SK-N-MC (cell line): ENCODE measurements at regions not wholly inside any gene's neighbourhood (a gene's known extent, or its start where the extent isn't known, plus 50 kb on each side); places are given as distances from the start of the nearest gene placed in this dataset.

ENCODE experiments used
- DNase-seq: peaks from one replicate; pipeline ENCODE4 v3.0.0-alpha.2; 2011; ENCODE audit warnings: low read depth, low spot score
- H3K27ac ChIP-seq: fragments of 200-600 bp; sonication (generic); 2 replicates; pipeline ENCODE4 v1.5.1; 2016; ENCODE audit warnings: mixed run types
- H3K36me3 ChIP-seq: fragments of 200-600 bp; sonication (generic); 2 replicates; pipeline ENCODE4 v1.6.1; 2017; ENCODE audit warnings: antibody characterized with exemption, low read length, mixed read lengths; ENCODE audit not compliant: insufficient read depth
- H3K4me3 ChIP-seq: fragments of 200-600 bp; sonication (generic); 2 replicates; pipeline ENCODE4 v1.5.1; 2016
- H3K9ac ChIP-seq: fragments of 200-600 bp; sonication (generic); 2 replicates; pipeline ENCODE4 v1.8.0; 2017; ENCODE audit warnings: mixed run types, mixed read lengths; ENCODE audit not compliant: insufficient read length
- H3K9me3 ChIP-seq: fragments of 200-600 bp; sonication (generic); 2 replicates; pipeline ENCODE4 v1.6.1; 2017; ENCODE audit warnings: low read depth, mild to moderate bottlenecking, antibody characterized with exemption, low read length, moderate library complexity, mixed read lengths
- EZH2 ChIP-seq: fragments of 200-600 bp; sonication (generic); IDR thresholded peaks from one replicate; pipeline ENCODE4 v1.6.1; 2017; ENCODE audit warnings: antibody characterized with exemption
- FOXP2 ChIP-seq: optimal IDR thresholded peaks from 2 replicates; pipeline ENCODE3; 2011; ENCODE audit warnings: mild to moderate bottlenecking, moderate library complexity; ENCODE audit not compliant: insufficient read depth; ENCODE audit errors: extremely low read length, control extremely low read depth
- POLR2AphosphoS5 ChIP-seq: IDR thresholded peaks from 2 replicates; pipeline ENCODE4 v1.6.1; 2012; ENCODE audit warnings: mild to moderate bottlenecking, low read depth, low read length, borderline replicate concordance

DNA sequence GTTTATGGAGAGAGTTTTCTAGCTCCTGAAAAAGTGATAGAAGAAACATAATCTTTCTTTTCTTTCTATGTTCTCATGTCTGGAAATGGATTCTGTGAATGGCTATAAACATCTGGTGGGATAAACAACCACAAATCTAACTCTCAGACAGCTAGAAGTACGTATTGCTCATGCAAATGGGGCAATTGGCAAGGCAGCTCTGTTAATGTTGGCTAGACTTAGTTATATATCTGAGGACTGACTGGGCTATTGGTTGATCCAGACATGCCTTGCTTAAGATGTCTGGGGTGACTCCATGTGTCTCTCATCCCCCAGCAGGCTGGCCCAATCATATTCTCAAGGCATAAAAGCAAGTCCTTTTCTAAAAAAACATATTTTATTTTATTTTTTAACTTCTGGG, 939.2 kb upstream of the NRXN1 start:
- Histone ChIP-seq H3K4me3 (no peak overlapping the region), H3K9me3 (no peaks in the 10 kb centered on the region), H3K36me3 (no peaks in the 10 kb centered on the region), H3K27ac (no peak overlapping the region), H3K9ac (no peak overlapping the region)
- no peak for TF ChIP-seq FOXP2
- TF ChIP-seq POLR2AphosphoS5, result no peak
- no peak for TF ChIP-seq EZH2
- DNase-seq, result no peak

DNA sequence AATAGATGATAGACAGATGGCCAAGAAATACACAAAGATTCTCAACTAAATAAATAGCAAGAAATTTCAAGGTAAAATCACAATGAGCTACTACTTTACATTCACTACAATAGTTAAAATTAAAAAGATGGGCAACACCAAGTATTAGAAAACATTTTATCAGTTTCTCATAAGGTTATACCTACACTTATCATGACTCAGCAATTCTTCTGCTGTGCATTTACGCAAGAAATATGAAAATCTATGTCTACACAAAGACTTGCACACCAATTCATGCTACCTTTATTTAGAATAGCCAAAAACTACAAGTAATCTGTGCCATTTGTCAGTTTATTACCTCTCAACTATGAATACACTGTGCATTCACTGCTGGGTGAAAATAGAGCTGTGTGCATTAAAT, 937.4 kb upstream of the NRXN1 start:
- Histone ChIP-seq H3K27ac (no peak overlapping the region), H3K9ac (no peak overlapping the region), H3K36me3 (no peaks in the 10 kb centered on the region), H3K4me3 (no peak overlapping the region), H3K9me3 (no peaks in the 10 kb centered on the region)
- TF ChIP-seq POLR2AphosphoS5 (no peak), EZH2 (no peak)
- no peak for DNase-seq

DNA sequence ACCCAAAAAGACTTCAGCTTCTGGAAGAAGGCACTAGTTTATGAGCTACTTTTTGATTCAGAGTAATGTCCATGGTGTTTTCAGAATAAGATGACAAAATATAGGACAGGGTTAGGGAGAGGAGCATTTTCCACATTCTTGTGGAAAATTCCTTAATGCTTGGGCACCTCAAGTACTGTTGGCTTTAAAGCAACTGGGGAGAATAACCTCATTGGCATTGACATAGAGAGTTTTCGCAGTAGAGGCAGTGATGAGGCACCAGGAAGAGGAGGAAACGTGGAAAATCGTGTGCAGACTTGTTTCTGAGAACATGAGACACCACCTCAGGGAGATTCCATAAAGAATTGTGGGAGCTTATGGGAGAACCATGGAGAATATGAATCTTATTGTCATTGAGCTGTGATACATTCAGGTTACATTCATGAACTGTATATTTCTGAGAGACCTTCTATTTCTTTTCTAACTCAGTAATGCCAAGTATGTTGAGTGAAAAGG, 929.0 kb upstream of the NRXN1 start:
- TF ChIP-seq EZH2, result no peak
- no peak for TF ChIP-seq POLR2AphosphoS5
- TF ChIP-seq FOXP2, result no peak
- no peak overlapping the region for H3K27ac ChIP-seq
- no peak for DNase-seq
- H3K4me3 ChIP-seq, result no peak overlapping the region
- H3K9me3 ChIP-seq, result no peaks in the 10 kb centered on the region
- no peak overlapping the region for H3K9ac ChIP-seq
- H3K36me3 ChIP-seq, result no peaks in the 10 kb centered on the region

DNA sequence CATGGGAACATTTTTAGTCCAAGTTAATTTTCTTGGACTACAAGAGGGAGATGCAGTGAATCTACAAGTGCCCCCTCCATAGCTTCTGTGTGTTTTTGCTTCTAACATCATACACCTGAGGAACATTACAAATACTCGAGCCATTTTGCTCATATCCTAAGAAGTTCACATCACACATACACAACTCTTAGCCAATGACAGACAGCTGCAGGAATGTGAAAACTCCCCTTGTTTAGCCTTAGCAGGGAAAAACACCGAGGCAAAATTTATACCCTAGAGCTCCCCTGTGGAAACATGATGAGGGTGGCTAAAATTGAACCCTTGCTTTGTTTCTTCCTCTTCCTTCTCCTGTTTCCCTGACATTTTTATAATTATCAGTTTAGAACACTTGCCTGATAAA, 928.3 kb upstream of the NRXN1 start:
- no peaks in the 10 kb centered on the region for H3K9me3 ChIP-seq
- H3K4me3 ChIP-seq, result no peak overlapping the region
- TF ChIP-seq FOXP2 (no peak), POLR2AphosphoS5 (no peak), EZH2 (no peak)
- H3K9ac ChIP-seq, result no peak overlapping the region
- H3K36me3 ChIP-seq, result no peaks in the 10 kb centered on the region
- no peak for DNase-seq
- H3K27ac ChIP-seq, result no peak overlapping the region

GRCh38 chr2:51959696-51960095, 927.8 kb upstream of the NRXN1 start:
- H3K4me3 ChIP-seq, result no peak overlapping the region
- no peaks in the 10 kb centered on the region for H3K9me3 ChIP-seq
- H3K27ac ChIP-seq, result no peak overlapping the region
- TF ChIP-seq FOXP2 (no peak), POLR2AphosphoS5 (no peak), EZH2 (no peak)
- no peak for DNase-seq
- H3K9ac ChIP-seq, result no peak overlapping the region
- no peaks in the 10 kb centered on the region for H3K36me3 ChIP-seq

GRCh38 chr2:51953931-51954330, 922.0 kb upstream of the NRXN1 start:
- Histone ChIP-seq H3K4me3 (no peak overlapping the region), H3K9me3 (no peaks in the 10 kb centered on the region), H3K9ac (no peak overlapping the region), H3K36me3 (no peaks in the 10 kb centered on the region), H3K27ac (no peak overlapping the region)
- TF ChIP-seq POLR2AphosphoS5 (no peak), FOXP2 (no peak), EZH2 (no peak)
- no peak for DNase-seq

DNA sequence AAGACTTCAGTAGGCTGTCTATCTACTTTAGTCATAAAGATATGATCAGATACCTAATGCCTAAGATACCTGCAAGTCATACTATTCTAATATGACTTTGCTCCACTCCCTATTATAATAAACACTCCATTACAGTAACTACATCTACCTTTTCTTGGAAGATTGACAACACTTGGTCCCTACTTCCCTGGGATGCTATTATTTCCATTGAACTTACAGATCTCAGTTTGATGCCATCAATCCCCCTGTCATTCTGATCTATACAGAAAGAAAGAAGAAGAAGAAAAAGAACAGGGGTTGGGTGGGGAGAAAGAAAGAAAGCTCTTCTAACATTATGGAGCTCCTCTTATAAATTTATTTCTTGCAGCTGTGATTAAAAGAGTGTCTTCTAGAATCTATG, 889.1 kb upstream of the NRXN1 start:
- DNase-seq, result no peak

GRCh38 chr2:51920509-51920908, 888.6 kb upstream of the NRXN1 start:
- Histone ChIP-seq H3K9ac (no peak overlapping the region), H3K4me3 (no peak overlapping the region), H3K27ac (no peak overlapping the region), H3K36me3 (no peaks in the 10 kb centered on the region), H3K9me3 (no peaks in the 10 kb centered on the region)
- no peak for DNase-seq
- no peak for TF ChIP-seq EZH2
- TF ChIP-seq FOXP2, result no peak
- TF ChIP-seq POLR2AphosphoS5, result no peak

More for the DNA sequence above, 889.1 kb upstream of the NRXN1 start:
- Histone ChIP-seq H3K27ac (no peak overlapping the region), H3K4me3 (no peak overlapping the region), H3K9ac (no peak overlapping the region), H3K36me3 (no peaks in the 10 kb centered on the region), H3K9me3 (no peaks in the 10 kb centered on the region)
- TF ChIP-seq POLR2AphosphoS5 (no peak), EZH2 (no peak), FOXP2 (no peak)

DNA sequence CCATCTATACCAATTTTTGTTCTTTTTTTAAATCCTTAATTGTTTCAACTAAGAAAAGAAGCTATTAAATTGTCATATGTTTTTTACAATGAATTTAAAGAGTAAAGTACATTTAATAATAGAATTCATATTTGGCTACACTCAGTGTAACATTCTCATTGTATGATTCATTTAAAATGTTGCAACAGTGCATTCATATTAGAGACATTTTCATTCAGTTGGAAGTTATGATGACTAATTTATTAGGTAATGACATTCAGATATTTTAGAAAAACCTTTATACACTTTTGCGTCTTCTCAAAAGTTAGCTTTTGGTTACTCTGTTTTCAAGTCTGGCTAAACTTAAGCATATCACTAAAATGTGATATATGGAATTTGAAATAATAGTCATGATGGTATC, 887.5 kb upstream of the NRXN1 start:
- H3K4me3 ChIP-seq, result no peak overlapping the region
- H3K9ac ChIP-seq, result no peak overlapping the region
- no peaks in the 10 kb centered on the region for H3K36me3 ChIP-seq
- no peak for DNase-seq
- H3K9me3 ChIP-seq, result no peaks in the 10 kb centered on the region
- H3K27ac ChIP-seq, result no peak overlapping the region
- TF ChIP-seq EZH2 (no peak), POLR2AphosphoS5 (no peak), FOXP2 (no peak)

DNA sequence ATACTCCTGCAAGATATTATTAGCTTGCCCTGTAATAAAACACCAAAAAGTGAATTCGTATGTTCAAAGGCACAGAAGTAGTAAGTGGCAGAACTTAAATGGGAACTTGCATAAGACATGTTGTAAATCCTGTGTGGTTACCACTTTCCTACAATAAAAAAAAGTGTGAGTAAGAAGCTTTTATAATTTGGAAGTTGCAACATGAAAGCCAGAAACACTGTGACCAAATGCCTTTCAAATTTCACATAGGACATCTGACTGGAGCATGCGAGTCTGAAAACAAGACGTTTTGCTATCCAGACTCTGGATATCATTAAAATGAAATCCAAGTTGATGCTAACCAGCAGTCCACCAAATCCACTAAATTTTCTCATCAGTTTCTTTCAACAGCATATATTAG, 886.2 kb upstream of the NRXN1 start:
- Histone ChIP-seq H3K27ac (no peak overlapping the region), H3K9ac (no peak overlapping the region), H3K4me3 (no peak overlapping the region), H3K36me3 (no peaks in the 10 kb centered on the region), H3K9me3 (no peaks in the 10 kb centered on the region)
- DNase-seq, result no peak
- TF ChIP-seq EZH2 (no peak), FOXP2 (no peak), POLR2AphosphoS5 (no peak)
